KMS-11 (cell line): ENCODE measurements at regions not wholly inside any gene's neighbourhood (a gene's known extent, or its start where the extent isn't known, plus 50 kb on each side); places are given as distances from the start of the nearest gene placed in this dataset.

Experiments
- H2AFZ ChIP-seq: fragments of 200-600 bp; sonication (generic); 2 replicates; pipeline ENCODE4 v1.6.1; 2016; ENCODE audit warnings: antibody characterized with exemption, mixed run types, low read depth
- H3K27ac ChIP-seq: fragments of 200-600 bp; sonication (generic); 2 replicates; pipeline ENCODE4 v1.6.1; 2016; ENCODE audit warnings: mild to moderate bottlenecking, mixed run types
- H3K27me3 ChIP-seq: fragments of 200-600 bp; sonication (generic); 2 replicates; pipeline ENCODE4 v1.6.1; 2017; ENCODE audit warnings: mild to moderate bottlenecking, low read depth, mixed run types, moderate library complexity; ENCODE audit not compliant: insufficient read depth
- H3K36me3 ChIP-seq: fragments of 200-600 bp; sonication (generic); 2 replicates; pipeline ENCODE4 v1.6.1; 2017; ENCODE audit warnings: mild to moderate bottlenecking, mixed run types; ENCODE audit not compliant: insufficient read depth
- H3K4me1 ChIP-seq: fragments of 200-600 bp; sonication (generic); 2 replicates; pipeline ENCODE4 v1.6.1; 2016; ENCODE audit warnings: mild to moderate bottlenecking, low read depth, mixed run types; ENCODE audit not compliant: poor library complexity, severe bottlenecking
- H3K4me2 ChIP-seq: fragments of 200-600 bp; sonication (generic); 2 replicates; pipeline ENCODE4 v1.7.0; 2016; ENCODE audit warnings: mild to moderate bottlenecking, mixed run types
- H3K4me3 ChIP-seq: fragments of 200-600 bp; sonication (generic); IDR thresholded peaks from 2 replicates; pipeline ENCODE4 v1.6.1; 2017; ENCODE audit warnings: low read depth, low read length, mixed read lengths; ENCODE audit not compliant: insufficient read depth
- H3K79me2 ChIP-seq: fragments of 200-600 bp; sonication (generic); 2 replicates; pipeline ENCODE4 v1.6.1; 2016; ENCODE audit warnings: low read depth, mixed run types; ENCODE audit not compliant: insufficient read depth
- H3K9ac ChIP-seq: fragments of 200-600 bp; sonication (generic); 2 replicates; pipeline ENCODE4 v1.6.1; 2016; ENCODE audit warnings: mild to moderate bottlenecking, mixed run types
- H4K20me1 ChIP-seq: fragments of 200-600 bp; sonication (generic); 2 replicates; pipeline ENCODE4 v1.6.1; 2016; ENCODE audit warnings: mild to moderate bottlenecking, mixed run types; ENCODE audit not compliant: insufficient read depth
- CTCF ChIP-seq: fragments of 200-600 bp; sonication (generic); conservative IDR thresholded peaks from 2 replicates; pipeline ENCODE4 v1.6.1; 2017; ENCODE audit warnings: low read depth, mild to moderate bottlenecking, antibody characterized with exemption, low read length, moderate library complexity, mixed read lengths

GRCh38 chr13:64020126-64020525 lies 2604.5 kb upstream of the PCDH20 start:
- H3K4me2 ChIP-seq = no peak overlapping the region
- H4K20me1 ChIP-seq = no peaks in the 10 kb centered on the region
- H3K36me3 ChIP-seq = no peaks in the 10 kb centered on the region
- H3K9ac ChIP-seq = no peak overlapping the region
- H3K79me2 ChIP-seq = no peaks in the 10 kb centered on the region
- no peak overlapping the region for H2AFZ ChIP-seq
- H3K27ac ChIP-seq = no peak overlapping the region
- no peak overlapping the region for H3K4me3 ChIP-seq
- H3K4me1 ChIP-seq = no peaks in the 10 kb centered on the region
- no peak for TF ChIP-seq CTCF
- H3K27me3 ChIP-seq = no peaks in the 10 kb centered on the region

- Histone ChIP-seq H3K36me3 (no peaks in the 10 kb centered on the region), H2AFZ (no peak overlapping the region), H3K4me1 (no peaks in the 10 kb centered on the region)
Measured at GRCh38 chr13:64007339-64007738, 2591.7 kb upstream of the PCDH20 start.

GRCh38 chr13:64000321-64000720 lies 2584.7 kb upstream of the PCDH20 start:
- H3K27ac ChIP-seq = no peak overlapping the region

More at GRCh38 chr13:64007339-64007738, 2591.7 kb upstream of the PCDH20 start:
- H3K79me2 ChIP-seq = no peaks in the 10 kb centered on the region
- no peaks in the 10 kb centered on the region for H4K20me1 ChIP-seq
- no peak overlapping the region for H3K27ac ChIP-seq
- no peaks in the 10 kb centered on the region for H3K27me3 ChIP-seq
- no peak overlapping the region for H3K4me3 ChIP-seq
- TF ChIP-seq CTCF = no peak
- H3K9ac ChIP-seq = no peak overlapping the region
- H3K4me2 ChIP-seq = no peak overlapping the region

GRCh38 chr13:63999614-64000305 lies 2584.1 kb upstream of the PCDH20 start:
- Histone ChIP-seq H3K4me1 (no peaks in the 10 kb centered on the region), H3K4me3 (no peak overlapping the region), H4K20me1 (no peaks in the 10 kb centered on the region), H2AFZ (no peak overlapping the region), H3K36me3 (no peaks in the 10 kb centered on the region), H3K27ac (no peak overlapping the region), H3K27me3 (no peaks in the 10 kb centered on the region), H3K79me2 (no peaks in the 10 kb centered on the region), H3K9ac (no peak overlapping the region), H3K4me2 (no peak overlapping the region)
- no peak for TF ChIP-seq CTCF

More at GRCh38 chr13:64000321-64000720, 2584.7 kb upstream of the PCDH20 start:
- Histone ChIP-seq H2AFZ (no peak overlapping the region), H3K27me3 (no peaks in the 10 kb centered on the region), H3K4me3 (no peak overlapping the region), H3K79me2 (no peaks in the 10 kb centered on the region), H4K20me1 (no peaks in the 10 kb centered on the region), H3K4me1 (no peaks in the 10 kb centered on the region), H3K9ac (no peak overlapping the region), H3K36me3 (no peaks in the 10 kb centered on the region), H3K4me2 (no peak overlapping the region)
- no peak for TF ChIP-seq CTCF
